ENCODE measurements at regions not wholly inside any gene's neighbourhood (a gene's known extent, or its start where the extent isn't known, plus 50 kb on each side); places are given as distances from the start of the nearest gene placed in this dataset.

- Histone ChIP-seq H3K9me3 (ENCODE audit: control insufficient read depth, low read length) (peaks cover 4% of the 10 kb centered on the region), H3K4me1 (ENCODE audit: control insufficient read depth, insufficient read depth, low read length, poor library complexity, severe bottlenecking) (no peaks in the 10 kb centered on the region), H3K27ac (ENCODE audit: insufficient read depth, low read length, poor library complexity, severe bottlenecking) (no peak overlapping the region), H3K27me3 (replicated peaks; ENCODE audit: control insufficient read depth, insufficient read depth, low read length, poor library complexity, severe bottlenecking) (peaks cover 3% of the 10 kb centered on the region), H3K36me3 (ENCODE audit: control insufficient read depth, insufficient read depth, low read length) (no peaks in the 10 kb centered on the region), H3K4me3 (ENCODE audit: insufficient read depth, low read depth, low read length, poor library complexity, severe bottlenecking) (no peak overlapping the region)
- DNase-seq: no peak
Measured at GRCh38 chr18:78882585-78882984, 97.0 kb upstream of the SALL3 start.

GRCh38 chr18:78883501-78883900 lies 96.1 kb upstream of the SALL3 start:
- no peaks in the 10 kb centered on the region for H3K36me3 ChIP-seq (ENCODE audit: control insufficient read depth, insufficient read depth, low read length)
- no peaks in the 10 kb centered on the region for H3K4me1 ChIP-seq (ENCODE audit: control insufficient read depth, insufficient read depth, low read length, poor library complexity, severe bottlenecking)
- DNase-seq: no peak
- H3K4me3 ChIP-seq (ENCODE audit: insufficient read depth, low read depth, low read length, poor library complexity, severe bottlenecking): no peak overlapping the region
- peaks cover 3% of the 10 kb centered on the region for H3K27me3 ChIP-seq (replicated peaks; ENCODE audit: control insufficient read depth, insufficient read depth, low read length, poor library complexity, severe bottlenecking)
- no peak overlapping the region for H3K27ac ChIP-seq (ENCODE audit: insufficient read depth, low read length, poor library complexity, severe bottlenecking)
- peaks cover 5% of the 10 kb centered on the region for H3K9me3 ChIP-seq (ENCODE audit: control insufficient read depth, low read length)

GRCh38 chr18:78884502-78884901 lies 95.1 kb upstream of the SALL3 start:
- no peak for DNase-seq
- Histone ChIP-seq H3K9me3 (ENCODE audit: control insufficient read depth, low read length) (peaks cover 10% of the 10 kb centered on the region), H3K27ac (ENCODE audit: insufficient read depth, low read length, poor library complexity, severe bottlenecking) (no peak overlapping the region), H3K4me3 (ENCODE audit: insufficient read depth, low read depth, low read length, poor library complexity, severe bottlenecking) (no peak overlapping the region), H3K27me3 (replicated peaks; ENCODE audit: control insufficient read depth, insufficient read depth, low read length, poor library complexity, severe bottlenecking) (peaks cover 3% of the 10 kb centered on the region), H3K4me1 (ENCODE audit: control insufficient read depth, insufficient read depth, low read length, poor library complexity, severe bottlenecking) (no peaks in the 10 kb centered on the region), H3K36me3 (ENCODE audit: control insufficient read depth, insufficient read depth, low read length) (no peaks in the 10 kb centered on the region)

- peaks cover 10% of the 10 kb centered on the region for H3K9me3 ChIP-seq (ENCODE audit: control insufficient read depth, low read length)
- H3K4me3 ChIP-seq (ENCODE audit: insufficient read depth, low read depth, low read length, poor library complexity, severe bottlenecking): no peak overlapping the region
- H3K36me3 ChIP-seq (ENCODE audit: control insufficient read depth, insufficient read depth, low read length): no peaks in the 10 kb centered on the region
- no peak overlapping the region for H3K27ac ChIP-seq (ENCODE audit: insufficient read depth, low read length, poor library complexity, severe bottlenecking)
- no peaks in the 10 kb centered on the region for H3K27me3 ChIP-seq (replicated peaks; ENCODE audit: control insufficient read depth, insufficient read depth, low read length, poor library complexity, severe bottlenecking)
- no peak for DNase-seq
- H3K4me1 ChIP-seq (ENCODE audit: control insufficient read depth, insufficient read depth, low read length, poor library complexity, severe bottlenecking): no peaks in the 10 kb centered on the region
Measured at GRCh38 chr18:78889250-78889649, 90.4 kb upstream of the SALL3 start.

GRCh38 chr18:78890388-78890787 lies 89.2 kb upstream of the SALL3 start:
- DNase-seq: no peak
- no peaks in the 10 kb centered on the region for H3K36me3 ChIP-seq (ENCODE audit: control insufficient read depth, insufficient read depth, low read length)
- H3K4me1 ChIP-seq (ENCODE audit: control insufficient read depth, insufficient read depth, low read length, poor library complexity, severe bottlenecking): no peaks in the 10 kb centered on the region
- no peaks in the 10 kb centered on the region for H3K27me3 ChIP-seq (replicated peaks; ENCODE audit: control insufficient read depth, insufficient read depth, low read length, poor library complexity, severe bottlenecking)
- H3K27ac ChIP-seq (ENCODE audit: insufficient read depth, low read length, poor library complexity, severe bottlenecking): no peak overlapping the region
- peaks cover 6% of the 10 kb centered on the region for H3K9me3 ChIP-seq (ENCODE audit: control insufficient read depth, low read length)
- H3K4me3 ChIP-seq (ENCODE audit: insufficient read depth, low read depth, low read length, poor library complexity, severe bottlenecking): no peak overlapping the region

- peaks cover 6% of the 10 kb centered on the region for H3K9me3 ChIP-seq (ENCODE audit: control insufficient read depth, low read length)
- H3K27ac ChIP-seq (ENCODE audit: insufficient read depth, low read length, poor library complexity, severe bottlenecking): no peak overlapping the region
- no peaks in the 10 kb centered on the region for H3K4me1 ChIP-seq (ENCODE audit: control insufficient read depth, insufficient read depth, low read length, poor library complexity, severe bottlenecking)
- no peaks in the 10 kb centered on the region for H3K36me3 ChIP-seq (ENCODE audit: control insufficient read depth, insufficient read depth, low read length)
- no peak overlapping the region for H3K4me3 ChIP-seq (ENCODE audit: insufficient read depth, low read depth, low read length, poor library complexity, severe bottlenecking)
- H3K27me3 ChIP-seq (replicated peaks; ENCODE audit: control insufficient read depth, insufficient read depth, low read length, poor library complexity, severe bottlenecking): no peaks in the 10 kb centered on the region
- DNase-seq: no peak
Measured at GRCh38 chr18:78891185-78891762, 88.3 kb upstream of the SALL3 start.

- DNase-seq: no peak
- H3K9me3 ChIP-seq (ENCODE audit: control insufficient read depth, low read length): peaks cover 6% of the 10 kb centered on the region
- H3K36me3 ChIP-seq (ENCODE audit: control insufficient read depth, insufficient read depth, low read length): no peaks in the 10 kb centered on the region
Measured at GRCh38 chr18:78892177-78892576, 87.4 kb upstream of the SALL3 start.

GRCh38 chr18:78892721-78893120 lies 86.9 kb upstream of the SALL3 start:
- H3K4me3 ChIP-seq (ENCODE audit: insufficient read depth, low read depth, low read length, poor library complexity, severe bottlenecking): no peak overlapping the region
- H3K27ac ChIP-seq (ENCODE audit: insufficient read depth, low read length, poor library complexity, severe bottlenecking): no peak overlapping the region
- H3K36me3 ChIP-seq (ENCODE audit: control insufficient read depth, insufficient read depth, low read length): no peaks in the 10 kb centered on the region
- no peak for DNase-seq
- H3K27me3 ChIP-seq (replicated peaks; ENCODE audit: control insufficient read depth, insufficient read depth, low read length, poor library complexity, severe bottlenecking): no peaks in the 10 kb centered on the region
- peaks cover 6% of the 10 kb centered on the region for H3K9me3 ChIP-seq (ENCODE audit: control insufficient read depth, low read length)
- no peaks in the 10 kb centered on the region for H3K4me1 ChIP-seq (ENCODE audit: control insufficient read depth, insufficient read depth, low read length, poor library complexity, severe bottlenecking)

More at GRCh38 chr18:78892177-78892576, 87.4 kb upstream of the SALL3 start:
- no peaks in the 10 kb centered on the region for H3K4me1 ChIP-seq (ENCODE audit: control insufficient read depth, insufficient read depth, low read length, poor library complexity, severe bottlenecking)
- no peak overlapping the region for H3K4me3 ChIP-seq (ENCODE audit: insufficient read depth, low read depth, low read length, poor library complexity, severe bottlenecking)
- H3K27ac ChIP-seq (ENCODE audit: insufficient read depth, low read length, poor library complexity, severe bottlenecking): no peak overlapping the region
- no peaks in the 10 kb centered on the region for H3K27me3 ChIP-seq (replicated peaks; ENCODE audit: control insufficient read depth, insufficient read depth, low read length, poor library complexity, severe bottlenecking)

- DNase-seq: no peak
- peaks cover 5% of the 10 kb centered on the region for H3K9me3 ChIP-seq (ENCODE audit: control insufficient read depth, low read length)
- H3K27ac ChIP-seq (ENCODE audit: insufficient read depth, low read length, poor library complexity, severe bottlenecking): no peak overlapping the region
- no peaks in the 10 kb centered on the region for H3K36me3 ChIP-seq (ENCODE audit: control insufficient read depth, insufficient read depth, low read length)
- H3K4me3 ChIP-seq (ENCODE audit: insufficient read depth, low read depth, low read length, poor library complexity, severe bottlenecking): no peak overlapping the region
- no peaks in the 10 kb centered on the region for H3K27me3 ChIP-seq (replicated peaks; ENCODE audit: control insufficient read depth, insufficient read depth, low read length, poor library complexity, severe bottlenecking)
- no peaks in the 10 kb centered on the region for H3K4me1 ChIP-seq (ENCODE audit: control insufficient read depth, insufficient read depth, low read length, poor library complexity, severe bottlenecking)
Measured at GRCh38 chr18:78893281-78894032, 86.2 kb upstream of the SALL3 start.

- Histone ChIP-seq H3K36me3 (ENCODE audit: control insufficient read depth, insufficient read depth, low read length) (no peaks in the 10 kb centered on the region), H3K27me3 (replicated peaks; ENCODE audit: control insufficient read depth, insufficient read depth, low read length, poor library complexity, severe bottlenecking) (no peaks in the 10 kb centered on the region), H3K4me1 (ENCODE audit: control insufficient read depth, insufficient read depth, low read length, poor library complexity, severe bottlenecking) (no peaks in the 10 kb centered on the region), H3K9me3 (ENCODE audit: control insufficient read depth, low read length) (peaks cover under 1% of the 10 kb centered on the region), H3K27ac (ENCODE audit: insufficient read depth, low read length, poor library complexity, severe bottlenecking) (no peak overlapping the region), H3K4me3 (ENCODE audit: insufficient read depth, low read depth, low read length, poor library complexity, severe bottlenecking) (no peak overlapping the region)
- no peak for DNase-seq
Measured at GRCh38 chr18:78894033-78894305, 85.6 kb upstream of the SALL3 start.

Data from effector memory CD4-positive, alpha-beta T cell (primary cell).